ENCODE measurements at regions not wholly inside any gene's neighbourhood (a gene's known extent, or its start where the extent isn't known, plus 50 kb on each side); places are given as distances from the start of the nearest gene placed in this dataset.

- TF ChIP-seq CTCF (conservative IDR thresholded peaks at IDR 0.05; ENCODE audit: low read depth in 2 of 2), result no peak
- no peak for TF ChIP-seq EZH2 (IDR thresholded peaks at IDR 0.05; ENCODE audit: low read depth, unreplicated experiment)
Measured at GRCh38 chr1:228871314-228872061, 136.2 kb downstream of the RHOU start.

All from GM23338 (cell line).